AG10803 (cell line): ENCODE measurements at regions not wholly inside any gene's neighbourhood (a gene's known extent, or its start where the extent isn't known, plus 50 kb on each side); places are given as distances from the start of the nearest gene placed in this dataset.

ENCODE experiments used
- DNase-seq: peaks from one replicate; pipeline ENCODE4 v3.0.0; 2010; ENCODE audit warnings: low read depth
- H3K4me3 ChIP-seq: 2 replicates; pipeline ENCODE4 v1.5.1; 2011; ENCODE audit warnings: mild to moderate bottlenecking, low read length, control low read depth
- TF ChIP-seq, protein P1 (sequence below): conservative IDR thresholded peaks from 2 replicates; pipeline ENCODE4 v1.5.1; 2011; ENCODE audit warnings: mild to moderate bottlenecking, low read length, control low read depth, inconsistent platforms

- no peak for DNase-seq
- no peak overlapping the region for H3K4me3 ChIP-seq
- TF ChIP-seq, protein P1, sequence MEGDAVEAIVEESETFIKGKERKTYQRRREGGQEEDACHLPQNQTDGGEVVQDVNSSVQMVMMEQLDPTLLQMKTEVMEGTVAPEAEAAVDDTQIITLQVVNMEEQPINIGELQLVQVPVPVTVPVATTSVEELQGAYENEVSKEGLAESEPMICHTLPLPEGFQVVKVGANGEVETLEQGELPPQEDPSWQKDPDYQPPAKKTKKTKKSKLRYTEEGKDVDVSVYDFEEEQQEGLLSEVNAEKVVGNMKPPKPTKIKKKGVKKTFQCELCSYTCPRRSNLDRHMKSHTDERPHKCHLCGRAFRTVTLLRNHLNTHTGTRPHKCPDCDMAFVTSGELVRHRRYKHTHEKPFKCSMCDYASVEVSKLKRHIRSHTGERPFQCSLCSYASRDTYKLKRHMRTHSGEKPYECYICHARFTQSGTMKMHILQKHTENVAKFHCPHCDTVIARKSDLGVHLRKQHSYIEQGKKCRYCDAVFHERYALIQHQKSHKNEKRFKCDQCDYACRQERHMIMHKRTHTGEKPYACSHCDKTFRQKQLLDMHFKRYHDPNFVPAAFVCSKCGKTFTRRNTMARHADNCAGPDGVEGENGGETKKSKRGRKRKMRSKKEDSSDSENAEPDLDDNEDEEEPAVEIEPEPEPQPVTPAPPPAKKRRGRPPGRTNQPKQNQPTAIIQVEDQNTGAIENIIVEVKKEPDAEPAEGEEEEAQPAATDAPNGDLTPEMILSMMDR, result no peak
Observed at GRCh38 chrX:131958724-131959123, 64.4 kb upstream of the STK26 start.

GRCh38 chrX:131970347-131970746, 52.8 kb upstream of the STK26 start:
- no peak for DNase-seq
- H3K4me3 ChIP-seq, result no peak overlapping the region
- TF ChIP-seq, protein P1, result no peak
